ENCODE measurements at regions not wholly inside any gene's neighbourhood (a gene's known extent, or its start where the extent isn't known, plus 50 kb on each side); places are given as distances from the start of the nearest gene placed in this dataset.

GRCh38 chr18:78793313-78794070 lies 186.1 kb upstream of the SALL3 start:
- no peak overlapping the region for H3K9ac ChIP-seq (ENCODE audit: low read length)
- no peak overlapping the region for H3K27ac ChIP-seq (ENCODE audit: low read length)
- no peaks in the 10 kb centered on the region for H3F3A ChIP-seq (ENCODE audit: insufficient read depth, low read length, poor library complexity, severe bottlenecking)
- H3K4me3 ChIP-seq (ENCODE audit: low read length), result no peak overlapping the region
- no peaks in the 10 kb centered on the region for H4K20me1 ChIP-seq (ENCODE audit: insufficient read depth)
- H3K9me2 ChIP-seq (ENCODE audit: insufficient read depth, low read length), result no peaks in the 10 kb centered on the region
- H3K9me3 ChIP-seq (ENCODE audit: low read length), result no peaks in the 10 kb centered on the region
- no peaks in the 10 kb centered on the region for H3K79me2 ChIP-seq (replicated peaks; ENCODE audit: insufficient read depth, low read length)
- TF ChIP-seq TAF1 (IDR thresholded peaks at IDR 0.05; ENCODE audit: low read depth) (no peak), CTCF (IDR thresholded peaks at IDR 0.05; ENCODE audit: poor library complexity, severe bottlenecking) (no peak), RAD21 (conservative IDR thresholded peaks at IDR 0.05) (no peak), EZH2 (IDR thresholded peaks at IDR 0.05; ENCODE audit: borderline replicate concordance, insufficient read depth, low read length, poor library complexity, severe bottlenecking) (no peak), MXI1 (conservative IDR thresholded peaks at IDR 0.05; ENCODE audit: poor library complexity, severe bottlenecking) (no peak), REST (IDR thresholded peaks at IDR 0.05; ENCODE audit: borderline replicate concordance) (no peak), EP300 (conservative IDR thresholded peaks at IDR 0.05; ENCODE audit: poor library complexity, severe bottlenecking) (no peak), POLR2AphosphoS5 (IDR thresholded peaks at IDR 0.05) (no peak), SMC3 (conservative IDR thresholded peaks at IDR 0.05; ENCODE audit: poor library complexity) (no peak)
- H2AFZ ChIP-seq (ENCODE audit: low read depth, low read length), result no peak overlapping the region
- H3K36me3 ChIP-seq (ENCODE audit: insufficient read depth, low read length), result no peaks in the 10 kb centered on the region
- no peaks in the 10 kb centered on the region for H3K27me3 ChIP-seq (ENCODE audit: insufficient read depth, low read depth, low read length)
- no peak overlapping the region for H3K4me2 ChIP-seq (ENCODE audit: low read length)

GRCh38 chr18:78794071-78794430 lies 185.6 kb upstream of the SALL3 start:
- Histone ChIP-seq H2AFZ (ENCODE audit: low read depth, low read length) (no peak overlapping the region), H4K20me1 (ENCODE audit: insufficient read depth) (no peaks in the 10 kb centered on the region), H3K9me2 (ENCODE audit: insufficient read depth, low read length) (no peaks in the 10 kb centered on the region), H3K4me3 (ENCODE audit: low read length) (no peak overlapping the region), H3K27me3 (ENCODE audit: insufficient read depth, low read depth, low read length) (no peaks in the 10 kb centered on the region), H3K4me2 (ENCODE audit: low read length) (no peak overlapping the region), H3K9ac (ENCODE audit: low read length) (no peak overlapping the region), H3K79me2 (replicated peaks; ENCODE audit: insufficient read depth, low read length) (no peaks in the 10 kb centered on the region), H3K36me3 (ENCODE audit: insufficient read depth, low read length) (no peaks in the 10 kb centered on the region), H3K27ac (ENCODE audit: low read length) (no peak overlapping the region), H3F3A (ENCODE audit: insufficient read depth, low read length, poor library complexity, severe bottlenecking) (no peaks in the 10 kb centered on the region), H3K9me3 (ENCODE audit: low read length) (no peaks in the 10 kb centered on the region)
- TF ChIP-seq RAD21 (conservative IDR thresholded peaks at IDR 0.05) (no peak), EP300 (conservative IDR thresholded peaks at IDR 0.05; ENCODE audit: poor library complexity, severe bottlenecking) (no peak), MXI1 (conservative IDR thresholded peaks at IDR 0.05; ENCODE audit: poor library complexity, severe bottlenecking) (no peak)
